HG03095 (cell line): ENCODE measurements at regions not wholly inside any gene's neighbourhood (a gene's known extent, or its start where the extent isn't known, plus 50 kb on each side); places are given as distances from the start of the nearest gene placed in this dataset.
A peak's percentile ranks its signal among the peaks of the same experiment; 100 is the strongest.

Experiments
- ATAC-seq: cut with Tn5 transposase; IDR thresholded peaks from one replicate; pipeline ENCODE4 v1.9.1; 2021; ENCODE audit warnings: moderate library complexity; ENCODE audit not compliant: unreplicated experiment

- no peak for ATAC-seq
Observed at GRCh38 chr3:139197251-139197650, 146.6 kb upstream of the MRPS22 start.

DNA sequence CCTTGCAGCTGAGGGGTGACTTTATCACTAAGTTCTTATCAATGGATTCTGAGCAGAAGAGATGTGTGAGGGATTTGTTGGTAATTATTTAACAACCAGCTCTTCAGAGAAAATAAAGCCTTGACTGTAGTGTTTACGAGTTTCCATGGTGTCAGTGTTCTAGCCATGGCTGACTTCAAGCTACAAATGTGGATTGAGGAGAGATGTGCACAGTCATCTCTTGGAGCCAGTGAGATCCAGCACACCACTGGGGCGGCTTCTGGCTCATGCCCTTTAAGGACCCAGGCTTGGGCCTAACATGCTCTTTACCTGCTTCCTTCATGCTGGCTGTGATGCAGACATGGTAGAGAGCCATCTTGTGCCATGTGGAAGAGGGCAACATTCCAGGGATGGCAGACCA, 145.6 kb upstream of the MRPS22 start:
- ATAC-seq, result no peak

- no peak for ATAC-seq
Observed at GRCh38 chr3:139198929-139199328, 144.9 kb upstream of the MRPS22 start.

GRCh38 chr3:139199421-139200010, 144.3 kb upstream of the MRPS22 start:
- no peak for ATAC-seq

GRCh38 chr3:139201446-139202225, 142.2 kb upstream of the MRPS22 start:
- ATAC-seq, result no peak

- peak; percentile 55 for ATAC-seq
Observed at GRCh38 chr3:139202226-139202958, 141.4 kb upstream of the MRPS22 start.

DNA sequence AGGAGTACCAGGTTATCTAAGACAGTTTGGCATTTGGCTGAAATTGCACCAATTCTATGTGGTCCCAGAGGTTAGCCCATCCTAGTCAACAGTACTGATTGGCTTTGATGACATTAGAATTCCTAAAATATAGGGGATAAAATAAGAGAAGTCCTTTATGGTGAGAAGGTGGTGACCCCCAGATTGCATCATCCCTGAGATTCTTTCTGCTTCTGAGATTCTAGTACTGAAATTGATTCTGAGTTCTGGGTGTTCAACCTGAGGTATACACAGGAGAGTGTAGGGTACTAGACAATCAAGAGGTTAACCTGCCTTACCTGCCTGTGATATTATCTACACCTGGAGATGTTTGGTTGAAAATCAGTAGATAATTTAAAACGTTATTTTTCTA, 140.9 kb upstream of the MRPS22 start:
- ATAC-seq, result no peak

GRCh38 chr3:139203752-139204151, 140.1 kb upstream of the MRPS22 start:
- ATAC-seq, result no peak

- ATAC-seq, result no peak
Observed at GRCh38 chr3:139204728-139205127, 139.1 kb upstream of the MRPS22 start.

- no peak for ATAC-seq
Observed at GRCh38 chr3:139213936-139214335, 129.9 kb upstream of the MRPS22 start.

GRCh38 chr3:139216958-139217357, 126.9 kb upstream of the MRPS22 start:
- no peak for ATAC-seq

GRCh38 chr3:139217633-139218032, 126.2 kb upstream of the MRPS22 start:
- no peak for ATAC-seq

DNA sequence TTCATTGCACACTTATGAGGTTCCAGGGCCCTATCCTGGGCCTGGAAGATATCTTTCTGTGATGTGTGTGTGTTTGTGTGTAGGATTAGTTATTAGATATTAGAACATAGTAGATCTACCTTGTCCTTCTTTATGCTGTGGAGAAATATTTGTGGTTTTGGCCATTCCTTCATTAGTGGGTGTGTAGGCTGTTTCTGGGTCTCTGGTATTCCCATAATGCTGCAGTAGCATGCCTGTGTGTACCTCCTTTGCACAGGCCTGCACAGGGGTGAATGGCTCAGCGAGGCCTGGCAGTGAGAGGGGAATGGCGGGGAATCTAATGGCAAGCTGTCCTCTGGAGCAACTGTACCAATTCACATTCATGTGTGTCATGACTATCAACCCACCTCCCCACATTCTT, 125.8 kb upstream of the MRPS22 start:
- ATAC-seq, result no peak

- no peak for ATAC-seq
Observed at GRCh38 chr3:139219463-139219862, 124.4 kb upstream of the MRPS22 start.

DNA sequence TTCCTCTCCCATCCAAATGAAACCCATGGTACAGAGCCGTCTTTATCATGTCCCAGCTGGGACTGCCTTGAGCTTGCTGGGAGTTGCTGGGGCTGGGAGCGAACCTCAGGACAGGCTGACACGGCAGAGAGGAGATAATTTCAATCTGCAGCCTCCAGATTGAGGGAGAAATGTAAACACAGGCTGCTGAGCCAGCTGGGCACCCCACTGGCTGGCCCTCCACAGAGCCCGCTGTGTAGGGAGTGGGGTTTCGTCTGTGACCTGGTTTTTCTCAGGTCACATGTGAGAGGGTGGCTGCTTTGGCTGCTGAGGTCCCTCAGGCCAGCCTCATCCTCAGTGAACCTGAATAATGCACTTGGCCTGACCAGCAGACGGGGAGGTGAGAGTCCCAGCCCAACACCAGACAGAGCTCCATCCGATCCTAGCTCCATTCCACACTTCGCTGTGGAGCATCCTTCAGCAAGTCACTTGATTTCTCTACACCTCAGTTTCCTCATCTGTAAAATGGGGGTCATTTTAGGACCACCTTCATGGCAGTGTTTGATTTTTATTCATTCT, 121.6 kb upstream of the MRPS22 start:
- no peak for ATAC-seq

GRCh38 chr3:139225548-139225947, 118.3 kb upstream of the MRPS22 start:
- no peak for ATAC-seq

DNA sequence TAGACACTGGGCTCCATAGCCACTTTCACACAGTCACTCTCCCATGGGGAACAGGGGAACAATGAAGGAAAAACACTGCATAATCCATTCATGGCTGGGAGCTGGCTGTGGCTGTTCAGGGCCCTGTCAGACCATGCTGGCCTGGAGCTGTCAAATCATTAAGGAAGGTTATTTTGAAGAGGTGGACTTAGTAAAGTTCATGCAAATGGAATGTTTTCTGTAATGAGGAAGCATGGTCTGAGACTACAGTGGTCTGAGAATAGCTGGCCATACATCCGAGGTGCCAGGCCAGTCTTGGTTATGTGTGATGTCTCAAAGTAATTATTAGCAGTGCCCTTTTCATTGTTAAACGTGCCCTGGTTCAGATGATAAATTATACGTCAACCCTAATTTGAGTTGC, 117.1 kb upstream of the MRPS22 start:
- ATAC-seq, result no peak

GRCh38 chr3:139227165-139227564, 116.7 kb upstream of the MRPS22 start:
- no peak for ATAC-seq

- no peak for ATAC-seq
Observed at GRCh38 chr3:139227827-139228226, 116.0 kb upstream of the MRPS22 start.

GRCh38 chr3:139230391-139230790, 113.4 kb upstream of the MRPS22 start:
- ATAC-seq, result no peak

DNA sequence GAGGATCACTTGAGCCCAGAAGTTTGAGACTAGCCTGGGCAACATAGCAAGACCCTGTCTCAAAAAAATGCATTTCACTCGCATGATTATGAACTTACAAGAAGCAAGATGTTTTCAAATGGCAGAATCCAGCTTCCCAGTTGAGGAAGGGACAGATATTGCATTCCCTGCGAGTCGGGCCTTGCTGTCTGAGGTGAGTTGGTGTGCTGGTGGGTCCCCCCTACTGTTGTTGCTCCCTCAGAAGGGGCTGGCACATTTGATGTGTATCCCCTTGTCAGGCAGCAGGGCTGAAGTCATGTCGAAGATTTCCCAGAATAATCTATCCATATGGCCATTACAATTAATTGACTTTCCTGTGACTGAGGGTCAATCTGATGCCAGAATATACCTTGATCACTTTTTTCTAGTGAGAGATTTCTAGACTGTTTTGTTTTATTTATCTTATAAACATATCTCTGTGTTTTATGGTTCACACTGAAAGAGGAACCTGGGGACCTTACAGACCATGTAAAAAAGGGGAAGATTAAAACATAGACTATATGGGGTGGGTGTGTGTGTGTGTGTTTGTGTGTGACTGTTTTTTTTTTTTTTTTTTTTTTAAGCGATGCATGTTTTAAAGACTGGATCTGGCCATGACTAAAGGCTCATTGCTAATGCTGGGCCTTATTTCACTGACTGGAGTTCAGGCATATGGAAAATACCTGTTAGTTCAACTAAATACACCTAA, 112.1 kb upstream of the MRPS22 start:
- no peak for ATAC-seq
